ENCODE measurements at regions not wholly inside any gene's neighbourhood (a gene's known extent, or its start where the extent isn't known, plus 50 kb on each side); places are given as distances from the start of the nearest gene placed in this dataset.

GRCh38 chr18:66432636-66433035 lies 171.3 kb downstream of the CDH19 start:
- no peak for TF ChIP-seq CTCF (IDR thresholded peaks at IDR 0.05 in 2 of 3, conservative IDR thresholded peaks at IDR 0.05 in 1 of 3; ENCODE audit: borderline replicate concordance in 1 of 3, insufficient read depth in 1 of 3, low read depth in 2 of 3, low read length in 2 of 3)
- no peak for TF ChIP-seq SIN3A (IDR thresholded peaks at IDR 0.05; ENCODE audit: low read depth)
- TF ChIP-seq SP1 (IDR thresholded peaks at IDR 0.05; ENCODE audit: low read depth) = no peak
- TF ChIP-seq CEBPB (IDR thresholded peaks at IDR 0.05; ENCODE audit: low read depth) = no peak
- TF ChIP-seq RAD21 (IDR thresholded peaks at IDR 0.05; ENCODE audit: low read depth) = no peak
- TF ChIP-seq FOSL1 (IDR thresholded peaks at IDR 0.05; ENCODE audit: low read depth) = no peak
- TF ChIP-seq EZH2 (IDR thresholded peaks at IDR 0.05) = no peak
- TF ChIP-seq EGR1 (IDR thresholded peaks at IDR 0.05; ENCODE audit: low read depth) = no peak
- no peak for TF ChIP-seq POLR2AphosphoS5 (IDR thresholded peaks at IDR 0.05; ENCODE audit: low read depth, low read length)
- TF ChIP-seq POLR2A (IDR thresholded peaks at IDR 0.05; ENCODE audit: borderline replicate concordance, extremely low read depth, insufficient read depth, insufficient read length) = no peak
- TF ChIP-seq ZBTB33 (IDR thresholded peaks at IDR 0.05; ENCODE audit: extremely low read depth, insufficient replicate concordance, low read length) = no peak
- no peak for TF ChIP-seq YY1 (IDR thresholded peaks at IDR 0.05; ENCODE audit: extremely low read depth, insufficient replicate concordance, low read depth, low read length)
- no peak for TF ChIP-seq REST (IDR thresholded peaks at IDR 0.05; ENCODE audit: low read depth)

Data from HCT116 (cell line).